GM19467 (cell line): ENCODE measurements at regions not wholly inside any gene's neighbourhood (a gene's known extent, or its start where the extent isn't known, plus 50 kb on each side); places are given as distances from the start of the nearest gene placed in this dataset.
"Not testable (repeated sequence)": the region's sequence is repeated elsewhere in the genome, so short reads cannot be mapped to it uniquely, and the experiment has no call there.

Experiments
- ATAC-seq: cut with Tn5 transposase; IDR thresholded peaks from one replicate; pipeline ENCODE4 v1.9.1; 2021; ENCODE audit warnings: mild to moderate bottlenecking, moderate library complexity; ENCODE audit not compliant: unreplicated experiment

- ATAC-seq, result not testable (repeated sequence)
Observed at GRCh38 chr15:20473465-20473864, 68.1 kb downstream of the GOLGA6L6 start.

- ATAC-seq, result not testable (repeated sequence)
Observed at GRCh38 chr15:20472983-20473382, 68.6 kb downstream of the GOLGA6L6 start.

GRCh38 chr15:20470810-20471209 lies 70.8 kb downstream of the GOLGA6L6 start:
- not testable (repeated sequence) for ATAC-seq

GRCh38 chr15:20441138-20441537 lies 100.5 kb downstream of the GOLGA6L6 start:
- ATAC-seq, result not testable (repeated sequence)

- not testable (repeated sequence) for ATAC-seq
Observed at GRCh38 chr15:20440390-20440789, 101.2 kb downstream of the GOLGA6L6 start.

- ATAC-seq, result not testable (repeated sequence)
Observed at GRCh38 chr15:20439111-20439510, 102.5 kb downstream of the GOLGA6L6 start.

- not testable (repeated sequence) for ATAC-seq
Observed at GRCh38 chr15:20438255-20438654, 103.3 kb downstream of the GOLGA6L6 start.

GRCh38 chr15:20433468-20433867 lies 108.1 kb downstream of the GOLGA6L6 start:
- ATAC-seq, result not testable (repeated sequence)

GRCh38 chr15:20430495-20430894 lies 111.1 kb downstream of the GOLGA6L6 start:
- ATAC-seq, result not testable (repeated sequence)

- ATAC-seq, result not testable (repeated sequence)
Observed at GRCh38 chr15:20420710-20421109, 120.9 kb downstream of the GOLGA6L6 start.

- ATAC-seq, result not testable (repeated sequence)
Observed at GRCh38 chr15:20416618-20417017, 125.0 kb downstream of the GOLGA6L6 start.

GRCh38 chr15:20409667-20410198 lies 131.9 kb downstream of the GOLGA6L6 start:
- not testable (repeated sequence) for ATAC-seq

- no peak for ATAC-seq
Observed at GRCh38 chr15:20409247-20409646, 132.4 kb downstream of the GOLGA6L6 start.

GRCh38 chr15:20407553-20407952 lies 134.0 kb downstream of the GOLGA6L6 start:
- ATAC-seq, result no peak

- not testable (repeated sequence) for ATAC-seq
Observed at GRCh38 chr15:20404571-20404970, 137.0 kb downstream of the GOLGA6L6 start.

- ATAC-seq, result not testable (repeated sequence)
Observed at GRCh38 chr15:20402586-20402985, 139.0 kb downstream of the GOLGA6L6 start.

- not testable (repeated sequence) for ATAC-seq
Observed at GRCh38 chr15:20401058-20401457, 140.5 kb downstream of the GOLGA6L6 start.

- ATAC-seq, result not testable (repeated sequence)
Observed at GRCh38 chr15:20398680-20399079, 142.9 kb downstream of the GOLGA6L6 start.

GRCh38 chr15:20388161-20388560 lies 153.4 kb downstream of the GOLGA6L6 start:
- not testable (repeated sequence) for ATAC-seq

GRCh38 chr15:20386198-20386597 lies 155.4 kb downstream of the GOLGA6L6 start:
- ATAC-seq, result no peak

- ATAC-seq, result not testable (repeated sequence)
Observed at GRCh38 chr15:20380199-20380598, 161.4 kb downstream of the GOLGA6L6 start.

GRCh38 chr15:20376872-20377271 lies 164.7 kb downstream of the GOLGA6L6 start:
- no peak for ATAC-seq

- not testable (repeated sequence) for ATAC-seq
Observed at GRCh38 chr15:20372416-20372815, 169.2 kb downstream of the GOLGA6L6 start.
